Duodenal mucosa (tissue), 2 donors: ENCODE measurements at regions not wholly inside any gene's neighbourhood (a gene's known extent, or its start where the extent isn't known, plus 50 kb on each side); places are given as distances from the start of the nearest gene placed in this dataset.

Experiments
- H3K27ac ChIP-seq: one replicate; pipeline ENCODE4 v1.7.0; 2013; ENCODE audit warnings: low read depth, low read length
- H3K27me3 ChIP-seq, 2 donors: one replicate each; pipeline ENCODE4 v1.7.0; 2013; ENCODE audit warnings: low read length in 2 of 2, control low read depth in 1 of 2; ENCODE audit not compliant: insufficient read depth in 2 of 2, control insufficient read depth in 1 of 2
- H3K36me3 ChIP-seq, 2 donors: one replicate each; pipeline ENCODE4 v1.7.0; 2013; ENCODE audit warnings: low read length in 2 of 2, control low read depth in 1 of 2; ENCODE audit not compliant: insufficient read depth in 2 of 2, control insufficient read depth in 1 of 2
- H3K4me1 ChIP-seq, 2 donors: one replicate each; pipeline ENCODE4 v1.7.0; 2013; ENCODE audit warnings: low read length in 2 of 2, control low read depth in 1 of 2; ENCODE audit not compliant: insufficient read depth in 2 of 2, control insufficient read depth in 1 of 2
- H3K4me3 ChIP-seq, 2 donors: one replicate each; pipeline ENCODE4 v1.7.0; 2013; ENCODE audit warnings: low read length in 2 of 2, low read depth in 1 of 2
- H3K9ac ChIP-seq, 2 donors: one replicate each; pipeline ENCODE4 v1.7.0; 2013; ENCODE audit warnings: low read length in 2 of 2, low read depth in 1 of 2
- H3K9me3 ChIP-seq, 2 donors: one replicate each; pipeline ENCODE4 v1.7.0; 2013; ENCODE audit warnings: low read length in 2 of 2, control low read depth in 1 of 2; ENCODE audit not compliant: control insufficient read depth in 1 of 2

- Histone ChIP-seq H3K27ac (no peak overlapping the region), H3K27me3 (no peaks in the 10 kb centered on the region), H3K4me1 (peaks cover 0 to 1% of the 10 kb centered on the region in 2 donors), H3K9ac (no peak overlapping the region), H3K4me3 (no peak overlapping the region), H3K36me3 (no peaks in the 10 kb centered on the region), H3K9me3 (no peaks in the 10 kb centered on the region)
Observed at GRCh38 chr7:47221826-47222225, 360.1 kb downstream of the TNS3 start.

- Histone ChIP-seq H3K9me3 (no peaks in the 10 kb centered on the region), H3K27me3 (no peaks in the 10 kb centered on the region), H3K9ac (no peak overlapping the region), H3K36me3 (no peaks in the 10 kb centered on the region), H3K27ac (no peak overlapping the region), H3K4me3 (no peak overlapping the region), H3K4me1 (peaks cover 0 to 4% of the 10 kb centered on the region in 2 donors)
Observed at GRCh38 chr7:47218378-47219176, 363.3 kb downstream of the TNS3 start.

- H3K9ac ChIP-seq, result no peak overlapping the region
- no peaks in the 10 kb centered on the region for H3K9me3 ChIP-seq
- no peaks in the 10 kb centered on the region for H3K36me3 ChIP-seq
- peaks cover 0 to 4% of the 10 kb centered on the region in 2 donors for H3K4me1 ChIP-seq
- no peak overlapping the region for H3K4me3 ChIP-seq
- H3K27me3 ChIP-seq, result no peaks in the 10 kb centered on the region
- H3K27ac ChIP-seq, result no peak overlapping the region
Observed at GRCh38 chr7:47217570-47218360, 364.1 kb downstream of the TNS3 start.

- no peaks in the 10 kb centered on the region for H3K9me3 ChIP-seq
- H3K27ac ChIP-seq, result no peak overlapping the region
- no peak overlapping the region for H3K4me3 ChIP-seq
- H3K4me1 ChIP-seq, result peaks cover 0 to 4% of the 10 kb centered on the region in 2 donors
- no peaks in the 10 kb centered on the region for H3K36me3 ChIP-seq
- H3K9ac ChIP-seq, result no peak overlapping the region
- no peaks in the 10 kb centered on the region for H3K27me3 ChIP-seq
Observed at GRCh38 chr7:47217086-47217485, 364.8 kb downstream of the TNS3 start.

GRCh38 chr7:47216439-47216838 is 365.5 kb downstream of the TNS3 start:
- H3K27me3 ChIP-seq, result no peaks in the 10 kb centered on the region
- no peaks in the 10 kb centered on the region for H3K36me3 ChIP-seq
- no peak overlapping the region for H3K27ac ChIP-seq
- H3K4me3 ChIP-seq, result no peak overlapping the region
- no peak overlapping the region for H3K9ac ChIP-seq
- no peaks in the 10 kb centered on the region for H3K9me3 ChIP-seq
- peaks cover 0 to 4% of the 10 kb centered on the region in 2 donors for H3K4me1 ChIP-seq

- H3K27me3 ChIP-seq, result no peaks in the 10 kb centered on the region
- H3K4me3 ChIP-seq, result no peak overlapping the region
- H3K36me3 ChIP-seq, result no peaks in the 10 kb centered on the region
- peaks cover 0 to 2% of the 10 kb centered on the region in 2 donors for H3K9me3 ChIP-seq
- H3K4me1 ChIP-seq, result peaks cover 0 to 6% of the 10 kb centered on the region in 2 donors
- H3K9ac ChIP-seq, result no peak overlapping the region
- H3K27ac ChIP-seq, result no peak overlapping the region
Observed at GRCh38 chr7:47215640-47216039, 366.3 kb downstream of the TNS3 start.

- peaks cover 0 to 10% of the 10 kb centered on the region in 2 donors for H3K4me1 ChIP-seq
- H3K9ac ChIP-seq, result no peak overlapping the region
- no peaks in the 10 kb centered on the region for H3K36me3 ChIP-seq
- H3K4me3 ChIP-seq, result no peak overlapping the region
- H3K27ac ChIP-seq, result no peak overlapping the region
- peaks cover 0 to 3% of the 10 kb centered on the region in 2 donors for H3K9me3 ChIP-seq
- H3K27me3 ChIP-seq, result no peaks in the 10 kb centered on the region
Observed at GRCh38 chr7:47215049-47215448, 366.9 kb downstream of the TNS3 start.

- Histone ChIP-seq H3K4me3 (no peak overlapping the region), H3K27me3 (no peaks in the 10 kb centered on the region), H3K9ac (no peak overlapping the region), H3K4me1 (peaks cover 14 to 24% of the 10 kb centered on the region in 2 donors), H3K36me3 (no peaks in the 10 kb centered on the region), H3K27ac (no peak overlapping the region), H3K9me3 (peaks cover 0 to 3% of the 10 kb centered on the region in 2 donors)
Observed at GRCh38 chr7:47213276-47213675, 368.6 kb downstream of the TNS3 start.

- Histone ChIP-seq H3K36me3 (no peaks in the 10 kb centered on the region), H3K4me1 (peaks cover 14 to 24% of the 10 kb centered on the region in 2 donors), H3K9me3 (peaks cover 0 to 3% of the 10 kb centered on the region in 2 donors), H3K27ac (no peak overlapping the region), H3K9ac (no peak overlapping the region), H3K27me3 (no peaks in the 10 kb centered on the region), H3K4me3 (no peak overlapping the region)
Observed at GRCh38 chr7:47211519-47211973, 370.4 kb downstream of the TNS3 start.

GRCh38 chr7:47210281-47210854 is 371.5 kb downstream of the TNS3 start:
- Histone ChIP-seq H3K9me3 (peaks cover 0 to 3% of the 10 kb centered on the region in 2 donors), H3K4me1 (peaks cover 14 to 20% of the 10 kb centered on the region in 2 donors), H3K36me3 (no peaks in the 10 kb centered on the region)

More at GRCh38 chr7:47210281-47210854, 371.5 kb downstream of the TNS3 start:
- Histone ChIP-seq H3K9ac (no peak overlapping the region), H3K4me3 (no peak overlapping the region), H3K27me3 (no peaks in the 10 kb centered on the region), H3K27ac (no peak overlapping the region)
